Suprapubic skin (tissue), 4 donors: ENCODE measurements at regions not wholly inside any gene's neighbourhood (a gene's known extent, or its start where the extent isn't known, plus 50 kb on each side); places are given as distances from the start of the nearest gene placed in this dataset.

Source experiments
- DNase-seq, 2 donors: peaks; one replicate each; pipeline ENCODE4 v3.0.0-alpha.2; 2019; ENCODE audit warnings: low spot score in 2 of 2
- H3K27ac ChIP-seq: fragments of 200-600 bp; sonication (generic); one replicate; pipeline ENCODE4 v1.5.1; 2019
- H3K27me3 ChIP-seq: fragments of 200-600 bp; sonication (generic); one replicate; pipeline ENCODE4 v1.5.1; 2019
- H3K36me3 ChIP-seq: fragments of 200-600 bp; sonication (generic); one replicate; pipeline ENCODE4 v1.5.1; 2019
- H3K4me1 ChIP-seq: fragments of 200-600 bp; sonication (generic); one replicate; pipeline ENCODE4 v1.5.1; 2019
- H3K4me3 ChIP-seq: fragments of 200-600 bp; sonication (generic); one replicate; pipeline ENCODE4 v1.5.1; 2019; ENCODE audit warnings: mild to moderate bottlenecking
- H3K9me3 ChIP-seq: fragments of 200-600 bp; sonication (generic); one replicate; pipeline ENCODE4 v1.5.1; 2019
- EP300 ChIP-seq: sonication (generic); formaldehyde crosslinking; IDR thresholded peaks from one replicate; pipeline ENCODE4 v1.6.1; 2017; ENCODE audit warnings: antibody characterized with exemption
- POLR2A ChIP-seq, 2 donors: fragments of 450-650 bp; IDR thresholded peaks; one replicate each; pipeline ENCODE4 v1.6.1; 2017; ENCODE audit warnings: antibody characterized with exemption in 2 of 2, mild to moderate bottlenecking in 2 of 2, moderate library complexity in 2 of 2
- POLR2AphosphoS5 ChIP-seq, 3 donors: sonication (generic); formaldehyde crosslinking; IDR thresholded peaks; one replicate each; pipeline ENCODE4 v1.6.1; 2017; ENCODE audit warnings: antibody characterized with exemption in 3 of 3
- WGBS: methylation state at CpG from one replicate; pipeline ENCODE4 v1.1.5; 2018; 5-methylcytosine and 5-hydroxymethylcytosine counted together
- TF ChIP-seq, protein P1 (sequence below), 2 donors: fragments of 200-600 bp in 1 of 2; fragments of 450-650 bp in 1 of 2; sonication (generic) in 1 of 2; IDR thresholded peaks; one replicate each; pipeline ENCODE4 v1.5.1; 2016 to 2019; ENCODE audit warnings: antibody characterized with exemption in 2 of 2, mild to moderate bottlenecking in 1 of 2, moderate library complexity in 1 of 2

DNA sequence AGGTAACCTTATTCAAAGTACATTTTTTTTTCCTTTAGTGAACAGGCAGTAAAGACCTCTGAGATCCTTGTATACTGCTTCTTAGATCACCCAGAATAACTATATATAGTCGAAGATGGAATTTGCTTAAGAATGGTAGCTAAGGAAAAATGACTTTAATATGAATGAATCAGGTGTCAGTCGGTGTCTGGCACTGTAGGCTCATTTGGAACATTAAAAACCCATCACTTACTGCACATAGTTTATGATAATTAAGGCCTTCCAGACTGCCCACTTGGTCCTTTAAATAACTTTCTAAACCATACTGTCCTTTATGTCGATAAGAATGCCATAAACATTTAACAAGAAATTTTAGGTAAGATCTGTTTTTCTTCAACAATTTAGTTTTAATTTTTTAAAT is 981.8 kb downstream of the ROBO2 start:
- Histone ChIP-seq H3K27ac (no peak overlapping the region), H3K27me3 (no peaks in the 10 kb centered on the region), H3K4me3 (no peak overlapping the region), H3K4me1 (peaks cover 4% of the 10 kb centered on the region), H3K36me3 (no peaks in the 10 kb centered on the region), H3K9me3 (no peaks in the 10 kb centered on the region)
- WGBS, result 91% methylated on average over 3 of the region's 3 CpGs
- no peak for DNase-seq
- no peak for TF ChIP-seq EP300
- TF ChIP-seq POLR2A (IDR thresholded peaks at IDR 0.05), result no peak
- TF ChIP-seq POLR2AphosphoS5 (IDR thresholded peaks at IDR 0.05), result no peak
- TF ChIP-seq, protein P1, sequence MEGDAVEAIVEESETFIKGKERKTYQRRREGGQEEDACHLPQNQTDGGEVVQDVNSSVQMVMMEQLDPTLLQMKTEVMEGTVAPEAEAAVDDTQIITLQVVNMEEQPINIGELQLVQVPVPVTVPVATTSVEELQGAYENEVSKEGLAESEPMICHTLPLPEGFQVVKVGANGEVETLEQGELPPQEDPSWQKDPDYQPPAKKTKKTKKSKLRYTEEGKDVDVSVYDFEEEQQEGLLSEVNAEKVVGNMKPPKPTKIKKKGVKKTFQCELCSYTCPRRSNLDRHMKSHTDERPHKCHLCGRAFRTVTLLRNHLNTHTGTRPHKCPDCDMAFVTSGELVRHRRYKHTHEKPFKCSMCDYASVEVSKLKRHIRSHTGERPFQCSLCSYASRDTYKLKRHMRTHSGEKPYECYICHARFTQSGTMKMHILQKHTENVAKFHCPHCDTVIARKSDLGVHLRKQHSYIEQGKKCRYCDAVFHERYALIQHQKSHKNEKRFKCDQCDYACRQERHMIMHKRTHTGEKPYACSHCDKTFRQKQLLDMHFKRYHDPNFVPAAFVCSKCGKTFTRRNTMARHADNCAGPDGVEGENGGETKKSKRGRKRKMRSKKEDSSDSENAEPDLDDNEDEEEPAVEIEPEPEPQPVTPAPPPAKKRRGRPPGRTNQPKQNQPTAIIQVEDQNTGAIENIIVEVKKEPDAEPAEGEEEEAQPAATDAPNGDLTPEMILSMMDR (IDR thresholded peaks at IDR 0.05), result no peak

DNA sequence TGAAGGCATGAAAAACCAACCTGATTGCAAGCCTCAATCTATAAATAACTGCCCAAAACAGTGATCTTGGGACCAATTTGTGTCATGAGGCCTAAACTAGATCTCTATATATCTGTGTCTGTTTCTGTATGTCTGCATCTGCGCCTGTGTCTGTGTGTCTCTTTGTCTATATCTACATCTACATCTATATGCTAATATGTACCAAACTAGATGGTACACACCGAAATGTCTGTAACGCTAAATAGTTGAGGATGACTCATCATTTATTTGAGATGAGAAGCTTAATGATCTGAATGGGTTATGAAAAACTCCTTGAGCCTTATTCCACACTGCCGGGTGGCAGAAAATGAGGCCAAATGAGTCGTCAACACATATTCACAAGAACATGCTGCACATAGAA is 982.3 kb downstream of the ROBO2 start:
- no peak for TF ChIP-seq EP300
- no peak for TF ChIP-seq POLR2AphosphoS5 (IDR thresholded peaks at IDR 0.05)
- no peaks in the 10 kb centered on the region for H3K9me3 ChIP-seq
- peaks cover 4% of the 10 kb centered on the region for H3K4me1 ChIP-seq
- no peaks in the 10 kb centered on the region for H3K36me3 ChIP-seq
- no peak overlapping the region for H3K4me3 ChIP-seq
- no peak for DNase-seq
- WGBS, result 51% methylated on average over 5 of the region's 5 CpGs
- H3K27me3 ChIP-seq, result no peaks in the 10 kb centered on the region
- H3K27ac ChIP-seq, result no peak overlapping the region

DNA sequence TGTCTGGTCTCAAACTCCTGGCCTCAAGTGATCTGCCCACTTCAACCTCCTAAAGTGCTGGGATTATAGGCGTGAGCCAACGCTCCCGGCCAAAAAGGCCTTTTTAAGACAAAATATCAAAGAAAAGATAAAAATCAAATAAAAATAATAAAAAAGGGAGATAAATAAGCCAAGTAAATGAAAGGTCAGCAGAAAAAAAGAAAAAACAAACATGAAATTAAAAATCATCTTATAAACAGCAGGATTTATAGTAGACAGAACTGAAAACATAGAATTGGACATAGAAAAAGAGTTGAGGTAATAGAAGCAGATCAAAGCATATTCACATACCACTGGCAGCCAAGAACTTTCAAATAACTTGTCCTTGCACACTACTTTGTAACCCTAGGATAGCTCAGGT is 983.4 kb downstream of the ROBO2 start:
- TF ChIP-seq POLR2AphosphoS5 (IDR thresholded peaks at IDR 0.05) (no peak), POLR2A (IDR thresholded peaks at IDR 0.05) (no peak), EP300 (no peak)
- TF ChIP-seq, protein P1 (IDR thresholded peaks at IDR 0.05), result no peak
- no peak for DNase-seq
- Histone ChIP-seq H3K4me3 (no peak overlapping the region), H3K4me1 (peaks cover 4% of the 10 kb centered on the region), H3K9me3 (no peaks in the 10 kb centered on the region), H3K36me3 (no peaks in the 10 kb centered on the region), H3K27ac (no peak overlapping the region), H3K27me3 (no peaks in the 10 kb centered on the region)
- WGBS, result 94% methylated on average over 3 of the region's 3 CpGs

DNA sequence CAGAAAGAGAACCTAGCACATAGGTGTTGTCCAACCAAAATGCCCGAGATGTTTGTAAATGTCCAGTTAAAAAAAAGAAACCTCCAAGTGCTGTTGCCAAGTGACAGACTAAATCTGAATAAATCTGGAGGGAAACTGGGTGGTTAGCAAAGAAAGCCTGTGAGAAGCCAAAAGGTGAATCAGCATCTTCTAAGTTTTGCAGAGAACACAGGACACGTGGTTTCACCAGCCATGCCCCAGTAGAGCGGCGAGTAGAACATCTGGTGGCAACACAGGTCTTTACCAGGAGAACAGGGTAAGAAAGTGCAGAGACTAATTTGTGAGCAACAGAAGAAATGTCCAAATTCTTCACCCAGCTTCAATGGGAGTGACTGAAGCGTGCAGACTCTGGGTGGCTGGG is 986.0 kb downstream of the ROBO2 start:
- Histone ChIP-seq H3K4me1 (peaks cover 4% of the 10 kb centered on the region), H3K9me3 (no peaks in the 10 kb centered on the region), H3K27ac (no peak overlapping the region), H3K4me3 (no peak overlapping the region), H3K27me3 (no peaks in the 10 kb centered on the region), H3K36me3 (no peaks in the 10 kb centered on the region)
- no peak for DNase-seq
- TF ChIP-seq EP300 (no peak), POLR2AphosphoS5 (IDR thresholded peaks at IDR 0.05) (no peak), POLR2A (IDR thresholded peaks at IDR 0.05) (no peak)
- TF ChIP-seq, protein P1 (IDR thresholded peaks at IDR 0.05), result no peak
- 56% methylated on average over 5 of the region's 5 CpGs for WGBS

DNA sequence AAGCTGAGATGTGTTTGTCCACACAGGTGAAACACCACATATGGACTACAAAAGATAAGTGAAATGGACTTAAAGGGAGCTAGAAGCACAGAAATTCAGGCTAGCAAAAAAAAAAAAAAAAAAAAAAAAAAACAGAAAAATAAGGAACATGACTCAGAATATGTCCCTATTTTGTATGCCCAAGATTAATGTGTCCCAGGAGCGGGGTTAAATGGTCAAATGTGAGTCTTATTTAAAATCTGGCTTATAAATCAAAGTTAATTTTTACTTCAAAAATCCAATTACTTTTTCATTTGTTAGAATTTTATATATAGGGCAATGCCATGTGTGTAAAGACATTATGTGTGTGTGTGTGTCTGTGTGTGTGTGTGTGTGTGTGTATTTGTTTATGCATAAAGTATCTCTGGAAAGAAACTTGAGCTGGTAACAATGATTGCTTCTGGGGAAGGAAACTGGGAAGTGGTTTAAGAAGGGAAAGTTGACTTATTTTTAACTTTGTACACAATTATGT is 986.5 kb downstream of the ROBO2 start:
- H3K4me1 ChIP-seq, result peaks cover 4% of the 10 kb centered on the region
- no peak for TF ChIP-seq EP300
- TF ChIP-seq, protein P1 (IDR thresholded peaks at IDR 0.05), result no peak
- TF ChIP-seq POLR2A (IDR thresholded peaks at IDR 0.05), result no peak
- no peak for TF ChIP-seq POLR2AphosphoS5 (IDR thresholded peaks at IDR 0.05)
- 62% methylated on average over 1 of the region's 1 CpG for WGBS

DNA sequence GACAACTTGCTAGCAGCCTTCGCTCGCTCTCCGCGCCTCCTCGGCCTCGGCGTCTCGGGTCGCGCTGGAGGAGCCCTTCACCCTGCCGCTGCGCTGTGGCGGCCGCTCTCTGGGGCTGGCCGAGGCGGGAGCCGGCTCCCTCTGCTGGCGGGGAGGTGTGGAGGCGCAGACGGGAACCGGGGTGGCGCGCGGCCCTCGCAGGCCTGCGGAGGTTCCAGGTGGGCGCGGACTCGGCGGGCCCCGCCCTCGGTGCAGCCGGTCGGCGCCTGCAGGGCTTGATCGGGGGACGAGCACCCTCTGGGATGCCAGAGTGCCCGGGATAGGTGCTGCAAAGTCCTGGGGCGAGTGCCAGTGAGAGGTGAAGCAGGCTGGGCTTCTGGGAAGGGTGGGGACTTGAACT is 989.9 kb downstream of the ROBO2 start:
- no peaks in the 10 kb centered on the region for H3K36me3 ChIP-seq
- no peak for DNase-seq
- no peaks in the 10 kb centered on the region for H3K9me3 ChIP-seq
- WGBS, result 97% methylated on average over 14 of the region's 39 CpGs
- no peak for TF ChIP-seq POLR2AphosphoS5 (IDR thresholded peaks at IDR 0.05)
- TF ChIP-seq POLR2A (IDR thresholded peaks at IDR 0.05), result no peak
- TF ChIP-seq EP300, result no peak
- TF ChIP-seq, protein P1 (IDR thresholded peaks at IDR 0.05), result no peak
- no peak overlapping the region for H3K4me3 ChIP-seq
- H3K27ac ChIP-seq, result no peak overlapping the region
- H3K4me1 ChIP-seq, result peaks cover 4% of the 10 kb centered on the region
- no peaks in the 10 kb centered on the region for H3K27me3 ChIP-seq

More for the DNA sequence above, 986.5 kb downstream of the ROBO2 start:
- no peaks in the 10 kb centered on the region for H3K9me3 ChIP-seq
- no peaks in the 10 kb centered on the region for H3K36me3 ChIP-seq
- H3K27ac ChIP-seq, result no peak overlapping the region
- no peak for DNase-seq
- no peak overlapping the region for H3K4me3 ChIP-seq
- no peaks in the 10 kb centered on the region for H3K27me3 ChIP-seq
